ENCODE measurements at regions not wholly inside any gene's neighbourhood (a gene's known extent, or its start where the extent isn't known, plus 50 kb on each side); places are given as distances from the start of the nearest gene placed in this dataset.
A peak's percentile ranks its signal among the peaks of the same experiment; 100 is the strongest.

GRCh38 chr15:47206358-47206978 is 510.8 kb upstream of the SEMA6D start:
- DNase-seq (ENCODE audit: low read depth) = no peak

- DNase-seq (ENCODE audit: low read depth) = no peak
Measured at GRCh38 chr15:47209591-47209990, 507.7 kb upstream of the SEMA6D start.

GRCh38 chr15:47212222-47213010 is 504.9 kb upstream of the SEMA6D start:
- DNase-seq (ENCODE audit: low read depth) = no peak

GRCh38 chr15:47213883-47214282 is 503.4 kb upstream of the SEMA6D start:
- no peak for DNase-seq (ENCODE audit: low read depth)

GRCh38 chr15:47218295-47218694 is 499.0 kb upstream of the SEMA6D start:
- DNase-seq (ENCODE audit: low read depth) = peak; percentile 8

- DNase-seq (ENCODE audit: low read depth) = no peak
Measured at GRCh38 chr15:47244361-47244760, 472.9 kb upstream of the SEMA6D start.

- peak; percentile 9 for DNase-seq (ENCODE audit: low read depth)
Measured at GRCh38 chr15:47246317-47246716, 471.0 kb upstream of the SEMA6D start.

GRCh38 chr15:47258521-47258920 is 458.8 kb upstream of the SEMA6D start:
- no peak for DNase-seq (ENCODE audit: low read depth)

GRCh38 chr15:47265686-47266085 is 451.6 kb upstream of the SEMA6D start:
- DNase-seq (ENCODE audit: low read depth) = no peak

GRCh38 chr15:47266566-47266965 is 450.7 kb upstream of the SEMA6D start:
- DNase-seq (ENCODE audit: low read depth) = no peak

- DNase-seq (ENCODE audit: low read depth) = no peak
Measured at GRCh38 chr15:47273864-47274263, 443.4 kb upstream of the SEMA6D start.

GRCh38 chr15:47283246-47283645 is 434.1 kb upstream of the SEMA6D start:
- DNase-seq (ENCODE audit: low read depth) = no peak

GRCh38 chr15:47288794-47289193 is 428.5 kb upstream of the SEMA6D start:
- DNase-seq (ENCODE audit: low read depth) = no peak

- DNase-seq (ENCODE audit: low read depth) = no peak
Measured at GRCh38 chr15:47289656-47290055, 427.6 kb upstream of the SEMA6D start.

- no peak for DNase-seq (ENCODE audit: low read depth)
Measured at GRCh38 chr15:47291767-47292166, 425.5 kb upstream of the SEMA6D start.

GRCh38 chr15:47292638-47293190 is 424.6 kb upstream of the SEMA6D start:
- DNase-seq (ENCODE audit: low read depth) = no peak

- peak; percentile 57 for DNase-seq (ENCODE audit: low read depth)
Measured at GRCh38 chr15:47293466-47294162, 423.7 kb upstream of the SEMA6D start.

GRCh38 chr15:47294765-47295259 is 422.5 kb upstream of the SEMA6D start:
- no peak for DNase-seq (ENCODE audit: low read depth)

GRCh38 chr15:47296881-47297280 is 420.4 kb upstream of the SEMA6D start:
- peak; percentile 5 for DNase-seq (ENCODE audit: low read depth)

- DNase-seq (ENCODE audit: low read depth) = no peak
Measured at GRCh38 chr15:47299846-47300434, 417.4 kb upstream of the SEMA6D start.

- no peak for DNase-seq (ENCODE audit: low read depth)
Measured at GRCh38 chr15:47300596-47300995, 416.7 kb upstream of the SEMA6D start.

GRCh38 chr15:47301481-47301880 is 415.8 kb upstream of the SEMA6D start:
- no peak for DNase-seq (ENCODE audit: low read depth)
